GM19023 (cell line): ENCODE measurements at regions not wholly inside any gene's neighbourhood (a gene's known extent, or its start where the extent isn't known, plus 50 kb on each side); places are given as distances from the start of the nearest gene placed in this dataset.

Experiments used
- ATAC-seq: cut with Tn5 transposase; IDR thresholded peaks from one replicate; pipeline ENCODE4 v1.9.1; 2021; ENCODE audit warnings: mild to moderate bottlenecking, moderate library complexity; ENCODE audit not compliant: unreplicated experiment

GRCh38 chr2:129611471-129611870, 368.0 kb upstream of the RAB6C start:
- ATAC-seq: no peak

GRCh38 chr2:129619471-129619870, 360.0 kb upstream of the RAB6C start:
- no peak for ATAC-seq

- no peak for ATAC-seq
Measured at GRCh38 chr2:129620411-129620810, 359.1 kb upstream of the RAB6C start.

- no peak for ATAC-seq
Measured at GRCh38 chr2:129623783-129624182, 355.7 kb upstream of the RAB6C start.

GRCh38 chr2:129627437-129627836, 352.0 kb upstream of the RAB6C start:
- ATAC-seq: no peak

- no peak for ATAC-seq
Measured at GRCh38 chr2:129636692-129637091, 342.8 kb upstream of the RAB6C start.

GRCh38 chr2:129641371-129641770, 338.1 kb upstream of the RAB6C start:
- ATAC-seq: no peak

- no peak for ATAC-seq
Measured at GRCh38 chr2:129642526-129643043, 336.9 kb upstream of the RAB6C start.

- ATAC-seq: no peak
Measured at GRCh38 chr2:129645335-129645734, 334.1 kb upstream of the RAB6C start.

GRCh38 chr2:129646107-129646506, 333.4 kb upstream of the RAB6C start:
- ATAC-seq: no peak

GRCh38 chr2:129653246-129653645, 326.2 kb upstream of the RAB6C start:
- no peak for ATAC-seq

GRCh38 chr2:129654331-129654730, 325.1 kb upstream of the RAB6C start:
- ATAC-seq: no peak

- no peak for ATAC-seq
Measured at GRCh38 chr2:129656081-129656598, 323.3 kb upstream of the RAB6C start.

- no peak for ATAC-seq
Measured at GRCh38 chr2:129658430-129658829, 321.0 kb upstream of the RAB6C start.

- ATAC-seq: no peak
Measured at GRCh38 chr2:129661935-129662334, 317.5 kb upstream of the RAB6C start.

GRCh38 chr2:129667577-129667976, 311.9 kb upstream of the RAB6C start:
- ATAC-seq: no peak

GRCh38 chr2:129672521-129672920, 306.9 kb upstream of the RAB6C start:
- ATAC-seq: no peak

GRCh38 chr2:129673234-129673633, 306.2 kb upstream of the RAB6C start:
- no peak for ATAC-seq

GRCh38 chr2:129673847-129674711, 305.4 kb upstream of the RAB6C start:
- no peak for ATAC-seq

- ATAC-seq: no peak
Measured at GRCh38 chr2:129678751-129679150, 300.7 kb upstream of the RAB6C start.

GRCh38 chr2:129681788-129682187, 297.7 kb upstream of the RAB6C start:
- no peak for ATAC-seq

GRCh38 chr2:129689653-129690448, 289.6 kb upstream of the RAB6C start:
- no peak for ATAC-seq
